ENCODE measurements at regions not wholly inside any gene's neighbourhood (a gene's known extent, or its start where the extent isn't known, plus 50 kb on each side); places are given as distances from the start of the nearest gene placed in this dataset.
"Not testable (repeated sequence)": the region's sequence is repeated elsewhere in the genome, so short reads cannot be mapped to it uniquely, and the experiment has no call there.

DNA sequence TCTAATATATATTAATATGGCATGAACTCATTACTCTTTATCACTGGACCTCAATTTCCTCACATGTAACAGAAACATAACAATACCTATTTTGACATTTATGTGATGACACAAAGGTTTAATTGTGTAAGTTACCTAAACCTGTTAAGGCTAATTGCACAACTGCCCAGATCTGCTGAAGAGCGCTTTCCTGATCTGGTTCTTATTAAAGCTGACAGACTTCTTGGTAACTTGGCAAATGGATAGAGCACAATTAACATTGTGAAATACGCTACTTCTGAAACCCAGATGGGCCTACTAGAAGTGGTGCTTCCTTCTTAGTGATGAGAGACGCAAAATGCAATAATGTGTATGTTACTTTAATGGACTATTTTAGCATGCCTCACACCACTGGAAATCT is 1767.2 kb upstream of the RAG2 start:
- H3K36me3 ChIP-seq (ENCODE audit: control insufficient read depth, insufficient read depth, low read length) = no peaks in the 10 kb centered on the region
- H3K4me2 ChIP-seq (ENCODE audit: low read length) = no peak overlapping the region
- no peak overlapping the region for H2AFZ ChIP-seq
- H3K27me3 ChIP-seq (ENCODE audit: control insufficient read depth, insufficient read depth, low read length) = no peaks in the 10 kb centered on the region
- no peaks in the 10 kb centered on the region for H3K4me1 ChIP-seq
- H3K9me3 ChIP-seq (ENCODE audit: control insufficient read depth, low read length) = no peaks in the 10 kb centered on the region
- TF ChIP-seq, protein P1, sequence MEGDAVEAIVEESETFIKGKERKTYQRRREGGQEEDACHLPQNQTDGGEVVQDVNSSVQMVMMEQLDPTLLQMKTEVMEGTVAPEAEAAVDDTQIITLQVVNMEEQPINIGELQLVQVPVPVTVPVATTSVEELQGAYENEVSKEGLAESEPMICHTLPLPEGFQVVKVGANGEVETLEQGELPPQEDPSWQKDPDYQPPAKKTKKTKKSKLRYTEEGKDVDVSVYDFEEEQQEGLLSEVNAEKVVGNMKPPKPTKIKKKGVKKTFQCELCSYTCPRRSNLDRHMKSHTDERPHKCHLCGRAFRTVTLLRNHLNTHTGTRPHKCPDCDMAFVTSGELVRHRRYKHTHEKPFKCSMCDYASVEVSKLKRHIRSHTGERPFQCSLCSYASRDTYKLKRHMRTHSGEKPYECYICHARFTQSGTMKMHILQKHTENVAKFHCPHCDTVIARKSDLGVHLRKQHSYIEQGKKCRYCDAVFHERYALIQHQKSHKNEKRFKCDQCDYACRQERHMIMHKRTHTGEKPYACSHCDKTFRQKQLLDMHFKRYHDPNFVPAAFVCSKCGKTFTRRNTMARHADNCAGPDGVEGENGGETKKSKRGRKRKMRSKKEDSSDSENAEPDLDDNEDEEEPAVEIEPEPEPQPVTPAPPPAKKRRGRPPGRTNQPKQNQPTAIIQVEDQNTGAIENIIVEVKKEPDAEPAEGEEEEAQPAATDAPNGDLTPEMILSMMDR (IDR thresholded peaks at IDR 0.05) = no peak
- H3K4me3 ChIP-seq (ENCODE audit: low read depth, low read length) = no peak overlapping the region
- H3K27ac ChIP-seq = no peak overlapping the region
- no peak overlapping the region for H3K9ac ChIP-seq
- no peaks in the 10 kb centered on the region for H3K79me2 ChIP-seq

DNA sequence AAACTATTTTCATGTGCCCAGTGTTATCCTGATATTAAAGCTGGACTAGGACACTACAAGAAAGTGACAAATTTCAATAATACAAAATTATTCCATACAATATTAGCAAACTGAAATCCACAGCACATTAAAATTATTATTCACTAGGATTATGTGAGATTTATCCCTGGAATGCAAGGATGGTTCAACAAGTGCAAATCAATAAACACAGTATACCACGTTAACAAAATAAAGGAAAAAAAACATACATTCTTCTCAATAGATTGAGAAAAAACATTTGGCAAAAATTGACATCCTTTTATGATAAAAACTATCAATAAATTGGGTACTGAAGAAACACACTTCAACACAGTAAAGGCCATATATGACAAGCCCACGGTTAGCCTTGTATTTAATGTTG is 1758.2 kb upstream of the RAG2 start:
- TF ChIP-seq, protein P1 (IDR thresholded peaks at IDR 0.05) = no peak
- Histone ChIP-seq H3K4me1 (no peaks in the 10 kb centered on the region), H3K9ac (no peak overlapping the region), H3K27ac (no peak overlapping the region), H3K9me3 (ENCODE audit: control insufficient read depth, low read length) (no peaks in the 10 kb centered on the region), H3K79me2 (no peaks in the 10 kb centered on the region), H2AFZ (no peak overlapping the region), H3K4me2 (ENCODE audit: low read length) (no peak overlapping the region), H3K27me3 (ENCODE audit: control insufficient read depth, insufficient read depth, low read length) (no peaks in the 10 kb centered on the region), H3K4me3 (ENCODE audit: low read depth, low read length) (no peak overlapping the region), H3K36me3 (ENCODE audit: control insufficient read depth, insufficient read depth, low read length) (no peaks in the 10 kb centered on the region)

DNA sequence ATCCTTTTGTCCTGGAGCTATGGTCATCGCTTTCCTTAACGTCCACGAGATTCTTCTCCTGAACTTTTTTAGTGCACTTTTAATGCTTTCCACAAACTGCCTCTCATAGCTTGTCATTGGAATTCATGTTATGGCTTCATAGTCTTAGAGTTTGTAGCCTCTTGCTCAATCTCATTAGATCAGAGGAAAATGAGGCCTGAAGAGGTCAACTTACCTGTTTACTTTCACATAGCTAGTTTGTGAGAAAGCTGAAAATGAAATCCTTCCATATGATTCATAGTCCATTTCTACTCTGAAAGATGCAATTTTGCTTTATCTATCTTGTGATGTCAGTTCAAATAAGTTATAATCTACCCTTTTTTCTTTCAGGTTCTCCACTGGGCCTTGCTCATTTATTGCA is 1747.2 kb upstream of the RAG2 start:
- Histone ChIP-seq H3K27me3 (ENCODE audit: control insufficient read depth, insufficient read depth, low read length) (no peaks in the 10 kb centered on the region), H3K79me2 (no peaks in the 10 kb centered on the region), H3K9ac (no peak overlapping the region), H3K4me3 (ENCODE audit: low read depth, low read length) (no peak overlapping the region), H3K4me2 (ENCODE audit: low read length) (no peak overlapping the region), H3K27ac (no peak overlapping the region), H3K36me3 (ENCODE audit: control insufficient read depth, insufficient read depth, low read length) (no peaks in the 10 kb centered on the region), H3K9me3 (ENCODE audit: control insufficient read depth, low read length) (no peaks in the 10 kb centered on the region), H2AFZ (no peak overlapping the region), H3K4me1 (no peaks in the 10 kb centered on the region)
- TF ChIP-seq, protein P1 (IDR thresholded peaks at IDR 0.05) = no peak

DNA sequence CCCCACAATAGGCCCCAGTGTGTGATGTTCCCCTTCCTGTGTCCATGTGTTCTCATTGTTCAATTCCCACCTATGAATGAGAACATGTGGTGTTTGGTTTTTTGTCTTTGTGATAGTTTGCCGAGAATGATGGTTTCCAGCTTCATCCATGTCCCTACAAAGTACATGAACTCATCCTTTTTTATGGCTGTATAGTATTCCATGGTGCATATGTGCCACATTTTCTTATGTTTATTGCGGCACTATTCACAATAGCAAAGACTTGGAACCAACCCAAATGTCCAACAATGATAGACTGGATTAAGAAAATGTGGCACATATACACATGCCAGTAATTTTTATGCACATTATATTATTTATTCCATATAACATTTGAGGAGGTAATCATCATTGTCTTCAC is 1743.6 kb upstream of the RAG2 start:
- H3K36me3 ChIP-seq (ENCODE audit: control insufficient read depth, insufficient read depth, low read length); H3K9me3 ChIP-seq (ENCODE audit: control insufficient read depth, low read length); H3K4me3 ChIP-seq (ENCODE audit: low read depth, low read length); H3K4me1 ChIP-seq; H2AFZ ChIP-seq; H3K79me2 ChIP-seq; H3K4me2 ChIP-seq (ENCODE audit: low read length); H3K27me3 ChIP-seq (ENCODE audit: control insufficient read depth, insufficient read depth, low read length); H3K9ac ChIP-seq; H3K27ac ChIP-seq: not testable (repeated sequence)

DNA sequence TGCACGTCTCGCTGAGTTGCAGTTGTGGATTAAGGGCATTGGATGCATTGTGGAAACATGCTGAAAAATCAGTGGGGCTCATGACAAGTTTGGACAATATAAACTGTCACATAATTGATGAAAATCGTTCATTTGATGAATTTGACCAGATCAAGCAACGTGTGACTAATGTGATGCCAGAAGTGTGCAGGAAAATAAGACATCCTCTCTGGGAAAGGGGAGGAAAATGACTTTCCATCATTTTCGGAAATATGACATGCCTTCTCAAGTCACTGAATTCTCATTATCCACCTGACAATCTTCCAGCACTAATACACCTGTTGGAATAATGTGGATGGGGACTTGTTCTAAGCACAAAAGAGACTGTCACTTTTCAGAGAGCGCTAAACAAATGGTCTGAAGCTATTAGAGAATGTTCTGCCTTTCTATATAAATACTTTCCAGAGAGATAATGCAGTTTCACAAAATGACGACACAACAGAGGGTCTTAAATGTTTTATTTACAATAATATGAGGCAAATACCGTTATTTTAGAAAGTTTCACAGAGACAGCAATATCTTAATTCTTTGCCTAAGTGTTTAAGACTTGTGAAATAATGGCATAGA is 1741.9 kb upstream of the RAG2 start:
- Histone ChIP-seq H3K27ac (no peak overlapping the region), H3K4me1 (no peaks in the 10 kb centered on the region)

DNA sequence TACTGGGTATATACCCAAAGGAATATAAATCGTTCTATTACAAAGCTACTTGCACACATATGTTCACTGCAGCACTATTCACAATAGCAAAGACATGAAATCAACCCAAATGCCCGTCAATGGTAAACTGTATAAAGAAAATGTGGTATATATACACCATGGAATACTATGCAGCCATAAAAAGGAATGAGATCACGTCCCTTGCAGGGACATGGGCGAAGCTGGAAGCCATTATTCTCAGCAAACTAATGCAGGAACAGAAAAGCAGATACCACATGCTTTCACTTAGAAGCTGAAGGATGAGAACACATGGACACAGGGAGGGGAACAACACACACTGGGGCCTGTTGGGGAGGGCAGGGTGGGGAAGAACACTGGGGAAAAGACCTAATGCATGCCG is 1740.0 kb upstream of the RAG2 start:
- not testable (repeated sequence) for H3K36me3 ChIP-seq (ENCODE audit: control insufficient read depth, insufficient read depth, low read length); H3K4me3 ChIP-seq (ENCODE audit: low read depth, low read length); H3K9ac ChIP-seq; H3K4me2 ChIP-seq (ENCODE audit: low read length); H2AFZ ChIP-seq; H3K4me1 ChIP-seq; H3K27ac ChIP-seq; H3K27me3 ChIP-seq (ENCODE audit: control insufficient read depth, insufficient read depth, low read length); H3K9me3 ChIP-seq (ENCODE audit: control insufficient read depth, low read length); H3K79me2 ChIP-seq

More for the DNA sequence above, 1741.9 kb upstream of the RAG2 start:
- no peak overlapping the region for H3K4me3 ChIP-seq (ENCODE audit: low read depth, low read length)
- no peaks in the 10 kb centered on the region for H3K79me2 ChIP-seq
- H2AFZ ChIP-seq = no peak overlapping the region
- H3K4me2 ChIP-seq (ENCODE audit: low read length) = no peak overlapping the region
- H3K9ac ChIP-seq = no peak overlapping the region
- TF ChIP-seq, protein P1 (IDR thresholded peaks at IDR 0.05) = no peak
- H3K36me3 ChIP-seq (ENCODE audit: control insufficient read depth, insufficient read depth, low read length) = no peaks in the 10 kb centered on the region
- no peaks in the 10 kb centered on the region for H3K9me3 ChIP-seq (ENCODE audit: control insufficient read depth, low read length)
- H3K27me3 ChIP-seq (ENCODE audit: control insufficient read depth, insufficient read depth, low read length) = no peaks in the 10 kb centered on the region
